Stomach (tissue), 4 donors: ENCODE measurements at regions not wholly inside any gene's neighbourhood (a gene's known extent, or its start where the extent isn't known, plus 50 kb on each side); places are given as distances from the start of the nearest gene placed in this dataset.
"Not testable (repeated sequence)": the region's sequence is repeated elsewhere in the genome, so short reads cannot be mapped to it uniquely, and the experiment has no call there.

Source experiments
- CTCF ChIP-seq, 7 experiments: fragments of 450-650 bp in 4 of 7; fragments of 200-600 bp in 3 of 7; sonication (generic) in 3 of 7; IDR thresholded peaks; one replicate each; pipeline ENCODE4 v1.5.1; 2016 to 2019; ENCODE audit warnings: antibody characterized with exemption in 7 of 7, control low read depth in 2 of 7, mild to moderate bottlenecking in 1 of 7
- EP300 ChIP-seq: sonication (generic); formaldehyde crosslinking; IDR thresholded peaks from one replicate; pipeline ENCODE4 v1.6.1; 2017; ENCODE audit warnings: antibody characterized with exemption
- POLR2A ChIP-seq, 4 donors: fragments of 450-650 bp; IDR thresholded peaks; one replicate each; pipeline ENCODE4 v1.6.1; 2016; ENCODE audit warnings: antibody characterized with exemption in 4 of 4, control low read depth in 2 of 4, mild to moderate bottlenecking in 1 of 4, moderate library complexity in 1 of 4
- POLR2AphosphoS5 ChIP-seq, 3 donors: sonication (generic); formaldehyde crosslinking; IDR thresholded peaks; one replicate each; pipeline ENCODE4 v1.6.1; 2016; ENCODE audit warnings: antibody characterized with exemption in 3 of 3

DNA sequence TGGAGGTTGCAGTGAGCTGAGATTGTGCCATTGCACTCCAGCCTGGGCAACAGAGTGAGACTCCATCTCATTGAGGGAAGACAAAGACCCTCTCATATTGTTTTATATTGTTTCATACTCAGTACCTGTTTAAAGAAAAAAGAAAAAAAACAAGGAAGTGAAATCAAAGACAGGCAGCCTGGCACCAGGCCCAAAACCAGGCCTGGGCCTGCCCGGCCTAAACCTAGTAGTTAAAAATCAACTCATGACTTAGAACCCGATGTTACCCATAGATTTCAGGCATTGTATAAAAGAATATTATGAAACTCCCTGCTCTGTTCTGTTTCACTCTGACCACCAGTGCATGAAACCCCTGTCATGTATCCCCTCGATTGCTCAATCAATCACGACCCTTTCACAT lies 50.2 kb upstream of the GOLGA8O start:
- not testable (repeated sequence) for TF ChIP-seq POLR2A (IDR thresholded peaks at IDR 0.05); CTCF (IDR thresholded peaks at IDR 0.05); POLR2AphosphoS5 (IDR thresholded peaks at IDR 0.05); EP300
